NCI-H1436 (cell line): ENCODE measurements at regions not wholly inside any gene's neighbourhood (a gene's known extent, or its start where the extent isn't known, plus 50 kb on each side); places are given as distances from the start of the nearest gene placed in this dataset.

ENCODE experiments used
- DNase-seq: peaks from one replicate; lab custom pipeline; 2025; lab: John Stamatoyannopoulos, UW

GRCh38 chr16:52874042-52874441 is 178.7 kb downstream of the CHD9NB start:
- DNase-seq, result no peak

- DNase-seq, result no peak
Observed at GRCh38 chr16:52872731-52873130, 180.0 kb downstream of the CHD9NB start.

- no peak for DNase-seq
Observed at GRCh38 chr16:52871481-52871880, 181.2 kb downstream of the CHD9NB start.

- DNase-seq, result no peak
Observed at GRCh38 chr16:52869243-52869642, 183.5 kb downstream of the CHD9NB start.

GRCh38 chr16:52863000-52863399 is 189.7 kb downstream of the CHD9NB start:
- DNase-seq, result no peak

- DNase-seq, result peak; percentile 44
Observed at GRCh38 chr16:52861614-52862022, 191.1 kb downstream of the CHD9NB start.

GRCh38 chr16:52855463-52855862 is 197.2 kb downstream of the CHD9NB start:
- no peak for DNase-seq

- no peak for DNase-seq
Observed at GRCh38 chr16:52852978-52853377, 199.7 kb downstream of the CHD9NB start.

GRCh38 chr16:52851211-52851740 is 201.4 kb downstream of the CHD9NB start:
- no peak for DNase-seq

- DNase-seq, result no peak
Observed at GRCh38 chr16:52843381-52843780, 209.3 kb downstream of the CHD9NB start.

- no peak for DNase-seq
Observed at GRCh38 chr16:52837251-52837650, 215.4 kb downstream of the CHD9NB start.

GRCh38 chr16:52834736-52835465 is 217.8 kb downstream of the CHD9NB start:
- DNase-seq, result no peak

GRCh38 chr16:52832771-52833170 is 219.9 kb downstream of the CHD9NB start:
- no peak for DNase-seq

- no peak for DNase-seq
Observed at GRCh38 chr16:52827456-52827855, 225.2 kb downstream of the CHD9NB start.

- DNase-seq, result peak; percentile 53
Observed at GRCh38 chr16:52825892-52826291, 226.8 kb downstream of the CHD9NB start.

GRCh38 chr16:52819808-52820207 is 232.9 kb downstream of the CHD9NB start:
- DNase-seq, result no peak

GRCh38 chr16:52819405-52819804 is 233.3 kb downstream of the CHD9NB start:
- no peak for DNase-seq

- no peak for DNase-seq
Observed at GRCh38 chr16:52817696-52818095, 235.0 kb downstream of the CHD9NB start.

- no peak for DNase-seq
Observed at GRCh38 chr16:52816993-52817392, 235.7 kb downstream of the CHD9NB start.

- DNase-seq, result no peak
Observed at GRCh38 chr16:52812678-52813556, 239.8 kb downstream of the CHD9NB start.

- no peak for DNase-seq
Observed at GRCh38 chr16:52805559-52806168, 247.0 kb downstream of the CHD9NB start.

GRCh38 chr16:52800432-52800831 is 252.3 kb downstream of the CHD9NB start:
- DNase-seq, result no peak

GRCh38 chr16:52799149-52799548 is 252.2 kb upstream of the TOX3 start:
- DNase-seq, result no peak
